HCT116 (cell line): ENCODE measurements at regions not wholly inside any gene's neighbourhood (a gene's known extent, or its start where the extent isn't known, plus 50 kb on each side); places are given as distances from the start of the nearest gene placed in this dataset.

ENCODE experiments used
- ATAC-seq: fragments of 200-7000 bp; cut with Tn5 transposase; 2 replicates; pipeline ENCODE4 v1.9.1; 2020; ENCODE audit warnings: mild to moderate bottlenecking, moderate library complexity
- BruUV-seq: library from RNA; stranded (reverse); fragments of 400-500 nt; replicated peaks from 2 replicates; lab custom pipeline; 2021; lab: Mats Ljungman, UMichigan
- CTCF ChIA-PET: fragments of 300-600 bp; sonication (Branson Sonifier 250); formaldehyde crosslinking; loops from one replicate; lab custom pipeline; 2021; ENCODE audit warnings: antibody characterized with exemption; lab: Charles Lee
- POLR2A ChIA-PET: fragments of 300-600, 350-600 bp; sonication (Branson Sonifier 250); formaldehyde crosslinking; loops from one replicate; lab custom pipeline; 2021; ENCODE audit warnings: antibody characterized with exemption; lab: Charles Lee
- RAD21 ChIA-PET, 2 experiments: fragments of 300-600 bp; sonication (Branson Sonifier 250); formaldehyde crosslinking; loops; one replicate each; lab custom pipeline; 2023; ENCODE audit warnings: low total read pairs in 2 of 2; ENCODE audit not compliant: uncharacterized antibody in 2 of 2, unreplicated experiment in 2 of 2, low non-redundant PET in 1 of 2; lab: Charles Lee
- DNase-seq: peaks from one replicate; pipeline ENCODE4 v3.0.0-alpha.2; 2010; ENCODE audit warnings: low read depth, low spot score
- H2AFZ ChIP-seq: fragments of 200-600 bp; shearing (Covaris generic), sonication (generic); 2 replicates; pipeline ENCODE4 v1.6.1; 2017; ENCODE audit warnings: low read depth, mixed run types, mixed read lengths, antibody characterized with exemption, low read length; ENCODE audit not compliant: poor library complexity, severe bottlenecking
- H3K27ac ChIP-seq: 2 replicates; pipeline ENCODE4 v1.5.1; 2012; ENCODE audit warnings: low read depth, low read length
- H3K27me3 ChIP-seq: fragments of 200-600 bp; sonication (generic); 2 replicates; pipeline ENCODE4 v1.6.1; 2016; ENCODE audit warnings: mixed run types, low read length, mixed read lengths; ENCODE audit not compliant: insufficient read depth
- H3K36me3 ChIP-seq, 2 experiments: fragments of 200-500 bp in 1 of 2; fragments of 200-600 bp in 1 of 2; sonication (Bioruptor generic) in 1 of 2; sonication (generic) in 1 of 2; 2 replicates each; pipeline versions ENCODE4 v1.5.1 to v1.6.1; 2014 to 2016; ENCODE audit warnings: low read length in 2 of 2, inconsistent platforms in 1 of 2, mixed read lengths in 1 of 2, mixed run types in 1 of 2; ENCODE audit not compliant: insufficient read depth in 2 of 2, control insufficient read depth in 1 of 2
- H3K4me1 ChIP-seq, 2 experiments: fragments of 200-600 bp in 1 of 2; sonication (generic) in 1 of 2; 2 replicates each; pipeline versions ENCODE4 v1.5.1 to v1.6.1; 2012 to 2017; ENCODE audit warnings: low read length in 2 of 2, inconsistent platforms in 1 of 2, mild to moderate bottlenecking in 1 of 2, mixed read lengths in 1 of 2, mixed run types in 1 of 2, moderate library complexity in 1 of 2; ENCODE audit not compliant: insufficient read depth in 2 of 2, control insufficient read depth in 1 of 2
- H3K4me2 ChIP-seq: fragments of 200-600 bp; sonication (generic); 2 replicates; pipeline ENCODE4 v1.6.1; 2017; ENCODE audit warnings: mixed run types, low read length, mixed read lengths
- H3K4me3 ChIP-seq, 2 experiments: fragments of 200-600 bp in 1 of 2; sonication (generic) in 1 of 2; replicated peaks in 1 of 2; 2 replicates each; pipeline ENCODE4 v1.5.1; 2011 to 2016; ENCODE audit warnings: low read length in 2 of 2, control low read depth in 1 of 2, low read depth in 1 of 2, mild to moderate bottlenecking in 1 of 2, mixed read lengths in 1 of 2, mixed run types in 1 of 2
- H3K79me2 ChIP-seq: fragments of 200-600 bp; sonication (generic); 2 replicates; pipeline ENCODE4 v1.6.1; 2017; ENCODE audit warnings: mild to moderate bottlenecking, mixed run types, low read length, moderate library complexity, mixed read lengths; ENCODE audit not compliant: insufficient read depth
- H3K9ac ChIP-seq: fragments of 200-600 bp; sonication (generic); 2 replicates; pipeline ENCODE4 v1.6.1; 2016; ENCODE audit warnings: low read length, mixed read lengths
- H3K9me2 ChIP-seq: fragments of 200-600 bp; sonication (generic), shearing (Covaris generic); 2 replicates; pipeline ENCODE4 v1.6.1; 2017; ENCODE audit warnings: mixed run types, mild to moderate bottlenecking, moderate library complexity; ENCODE audit not compliant: insufficient read depth
- H3K9me3 ChIP-seq, 2 experiments: fragments of 200-500 bp in 1 of 2; fragments of 200-600 bp in 1 of 2; sonication (Bioruptor generic) in 1 of 2; sonication (generic) in 1 of 2; 2 replicates each; pipeline ENCODE4 v1.6.1; 2014 to 2017; ENCODE audit warnings: low read length in 2 of 2, mixed read lengths in 2 of 2, inconsistent platforms in 1 of 2, low read depth in 1 of 2, mild to moderate bottlenecking in 1 of 2, mixed run types in 1 of 2, moderate library complexity in 1 of 2; ENCODE audit not compliant: control insufficient read depth in 1 of 2, insufficient read depth in 1 of 2
- H4K20me1 ChIP-seq: fragments of 200-600 bp; sonication (generic), shearing (Covaris generic); 2 replicates; pipeline ENCODE4 v1.6.1; 2017; ENCODE audit warnings: mixed run types, mild to moderate bottlenecking, moderate library complexity; ENCODE audit not compliant: insufficient read depth
- EGR1 ChIP-seq: IDR thresholded peaks from 2 replicates; pipeline ENCODE4 v1.6.1; 2012; ENCODE audit warnings: low read depth
- EZH2 ChIP-seq: fragments of 200-600 bp; sonication (generic); IDR thresholded peaks from 2 replicates; pipeline ENCODE4 v1.6.1; 2017; ENCODE audit warnings: antibody characterized with exemption, mixed run types
- EZH2phosphoT487 ChIP-seq: fragments of 200-600 bp; IDR thresholded peaks from 2 replicates; pipeline ENCODE4 v1.6.1; 2018; ENCODE audit warnings: antibody characterized with exemption, borderline replicate concordance
- JUND ChIP-seq: IDR thresholded peaks from 2 replicates; pipeline ENCODE4 v1.6.1; 2012
- SP1 ChIP-seq: IDR thresholded peaks from 2 replicates; pipeline ENCODE4 v1.6.1; 2012; ENCODE audit warnings: low read depth
- SRF ChIP-seq: IDR thresholded peaks from 2 replicates; pipeline ENCODE4 v1.6.1; 2012; ENCODE audit warnings: low read depth
- TCF7L2 ChIP-seq: IDR thresholded peaks from 2 replicates; pipeline ENCODE4 v1.7.0; 2011; ENCODE audit warnings: borderline replicate concordance, inconsistent platforms; ENCODE audit not compliant: insufficient read depth, insufficient read length; ENCODE audit errors: extremely low read depth
- YY1 ChIP-seq: IDR thresholded peaks from 2 replicates; pipeline ENCODE4 v1.6.1; 2011; ENCODE audit warnings: low read length, low read depth, moderate library complexity, mild to moderate bottlenecking; ENCODE audit not compliant: insufficient replicate concordance; ENCODE audit errors: extremely low read depth
- ZNF274 ChIP-seq: fragments of 200-500 bp; sonication (Bioruptor generic); IDR thresholded peaks from 2 replicates; pipeline ENCODE4 v1.6.1; 2014; ENCODE audit warnings: mild to moderate bottlenecking, low read depth, low read length, inconsistent platforms
- intact Hi-C: fragments of 100-400 bp; cut with micrococcal nuclease; formaldehyde crosslinking; loops from 2 replicates; pipeline ENCODE4 v1.10.0; 2022
- TF ChIP-seq, protein P1 (sequence below): IDR thresholded peaks from 2 replicates; pipeline ENCODE4 v1.6.1; 2011; ENCODE audit warnings: mild to moderate bottlenecking, low read length, moderate library complexity; ENCODE audit not compliant: insufficient replicate concordance; ENCODE audit errors: extremely low read depth
- TF ChIP-seq, protein P2 (sequence below): IDR thresholded peaks from 2 replicates; pipeline ENCODE4 v1.6.1; 2012; ENCODE audit warnings: low read depth
- TF ChIP-seq, protein P3 (sequence below): IDR thresholded peaks from 2 replicates; pipeline ENCODE4 v1.6.1; 2012

DNA sequence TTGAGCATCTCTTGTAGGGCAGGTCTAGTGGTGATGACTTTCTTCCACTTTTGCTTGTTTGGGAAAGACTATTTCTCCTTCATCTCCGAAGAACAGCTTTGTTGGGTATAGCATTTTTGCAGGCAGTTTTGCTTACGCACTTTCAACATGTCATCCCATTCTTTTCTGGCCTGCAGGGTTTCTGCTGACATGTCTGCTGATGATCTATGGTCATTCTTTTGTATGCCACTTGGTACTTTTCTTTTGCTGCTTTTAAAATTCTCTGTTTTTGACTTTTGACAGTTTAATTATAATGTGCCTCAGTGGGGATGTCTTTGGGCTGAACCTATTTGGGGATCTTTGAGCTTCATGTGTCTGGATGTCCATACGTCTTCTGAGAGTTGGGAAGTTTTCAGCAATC lies 78.2 kb downstream of the PTHLH start:
- ChIA-PET CTCF (no interaction called here), POLR2A (no interaction called here), RAD21 (no interaction called here)
- Histone ChIP-seq H3K9me2 (no peaks in the 10 kb centered on the region), H3K4me1 (no peaks in the 10 kb centered on the region), H3K4me2 (no peak overlapping the region), H3K27ac (no peak overlapping the region), H3K36me3 (no peaks in the 10 kb centered on the region), H3K27me3 (no peaks in the 10 kb centered on the region), H3K9ac (no peak overlapping the region), H3K9me3 (no peaks in the 10 kb centered on the region), H2AFZ (no peak overlapping the region), H3K4me3 (no peak overlapping the region), H4K20me1 (no peaks in the 10 kb centered on the region), H3K79me2 (no peaks in the 10 kb centered on the region)
- ATAC-seq (no peak), DNase-seq (no peak)
- TF ChIP-seq SRF (no peak), JUND (no peak), TCF7L2 (no peak), EZH2phosphoT487 (no peak), EZH2 (no peak), ZNF274 (no peak), SP1 (no peak), EGR1 (no peak), YY1 (no peak)
- TF ChIP-seq, protein P1, sequence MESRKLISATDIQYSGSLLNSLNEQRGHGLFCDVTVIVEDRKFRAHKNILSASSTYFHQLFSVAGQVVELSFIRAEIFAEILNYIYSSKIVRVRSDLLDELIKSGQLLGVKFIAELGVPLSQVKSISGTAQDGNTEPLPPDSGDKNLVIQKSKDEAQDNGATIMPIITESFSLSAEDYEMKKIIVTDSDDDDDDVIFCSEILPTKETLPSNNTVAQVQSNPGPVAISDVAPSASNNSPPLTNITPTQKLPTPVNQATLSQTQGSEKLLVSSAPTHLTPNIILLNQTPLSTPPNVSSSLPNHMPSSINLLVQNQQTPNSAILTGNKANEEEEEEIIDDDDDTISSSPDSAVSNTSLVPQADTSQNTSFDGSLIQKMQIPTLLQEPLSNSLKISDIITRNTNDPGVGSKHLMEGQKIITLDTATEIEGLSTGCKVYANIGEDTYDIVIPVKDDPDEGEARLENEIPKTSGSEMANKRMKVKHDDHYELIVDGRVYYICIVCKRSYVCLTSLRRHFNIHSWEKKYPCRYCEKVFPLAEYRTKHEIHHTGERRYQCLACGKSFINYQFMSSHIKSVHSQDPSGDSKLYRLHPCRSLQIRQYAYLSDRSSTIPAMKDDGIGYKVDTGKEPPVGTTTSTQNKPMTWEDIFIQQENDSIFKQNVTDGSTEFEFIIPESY: no peak
- TF ChIP-seq, protein P2, sequence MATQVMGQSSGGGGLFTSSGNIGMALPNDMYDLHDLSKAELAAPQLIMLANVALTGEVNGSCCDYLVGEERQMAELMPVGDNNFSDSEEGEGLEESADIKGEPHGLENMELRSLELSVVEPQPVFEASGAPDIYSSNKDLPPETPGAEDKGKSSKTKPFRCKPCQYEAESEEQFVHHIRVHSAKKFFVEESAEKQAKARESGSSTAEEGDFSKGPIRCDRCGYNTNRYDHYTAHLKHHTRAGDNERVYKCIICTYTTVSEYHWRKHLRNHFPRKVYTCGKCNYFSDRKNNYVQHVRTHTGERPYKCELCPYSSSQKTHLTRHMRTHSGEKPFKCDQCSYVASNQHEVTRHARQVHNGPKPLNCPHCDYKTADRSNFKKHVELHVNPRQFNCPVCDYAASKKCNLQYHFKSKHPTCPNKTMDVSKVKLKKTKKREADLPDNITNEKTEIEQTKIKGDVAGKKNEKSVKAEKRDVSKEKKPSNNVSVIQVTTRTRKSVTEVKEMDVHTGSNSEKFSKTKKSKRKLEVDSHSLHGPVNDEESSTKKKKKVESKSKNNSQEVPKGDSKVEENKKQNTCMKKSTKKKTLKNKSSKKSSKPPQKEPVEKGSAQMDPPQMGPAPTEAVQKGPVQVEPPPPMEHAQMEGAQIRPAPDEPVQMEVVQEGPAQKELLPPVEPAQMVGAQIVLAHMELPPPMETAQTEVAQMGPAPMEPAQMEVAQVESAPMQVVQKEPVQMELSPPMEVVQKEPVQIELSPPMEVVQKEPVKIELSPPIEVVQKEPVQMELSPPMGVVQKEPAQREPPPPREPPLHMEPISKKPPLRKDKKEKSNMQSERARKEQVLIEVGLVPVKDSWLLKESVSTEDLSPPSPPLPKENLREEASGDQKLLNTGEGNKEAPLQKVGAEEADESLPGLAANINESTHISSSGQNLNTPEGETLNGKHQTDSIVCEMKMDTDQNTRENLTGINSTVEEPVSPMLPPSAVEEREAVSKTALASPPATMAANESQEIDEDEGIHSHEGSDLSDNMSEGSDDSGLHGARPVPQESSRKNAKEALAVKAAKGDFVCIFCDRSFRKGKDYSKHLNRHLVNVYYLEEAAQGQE: no peak
- TF ChIP-seq, protein P3, sequence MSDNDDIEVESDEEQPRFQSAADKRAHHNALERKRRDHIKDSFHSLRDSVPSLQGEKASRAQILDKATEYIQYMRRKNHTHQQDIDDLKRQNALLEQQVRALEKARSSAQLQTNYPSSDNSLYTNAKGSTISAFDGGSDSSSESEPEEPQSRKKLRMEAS: no peak
- no TSS peak for BruUV-seq
- intact Hi-C loops: no loop called here
